Stimulated activated CD4-positive, alpha-beta T cell treated with anti-CD3 and anti-CD28 coated beads, Interleukin-1b, Interleukin-23, amount 100 ng/mL, for 1 hour (primary cell): ENCODE measurements at regions not wholly inside any gene's neighbourhood (a gene's known extent, or its start where the extent isn't known, plus 50 kb on each side); places are given as distances from the start of the nearest gene placed in this dataset.

Experiments
- DNase-seq, 2 donors: peaks; one replicate each; pipeline ENCODE4 v3.0.0-alpha.2; 2020; ENCODE audit warnings: low read depth in 2 of 2

GRCh38 chr4:13126976-13127910 lies 356.9 kb downstream of the RAB28 start:
- DNase-seq = no peak

GRCh38 chr4:13118633-13119032 lies 365.5 kb downstream of the RAB28 start:
- DNase-seq = no peak

GRCh38 chr4:13117185-13117584 lies 367.0 kb downstream of the RAB28 start:
- no peak for DNase-seq

GRCh38 chr4:13112030-13112429 lies 372.1 kb downstream of the RAB28 start:
- DNase-seq = no peak

- DNase-seq = no peak
Measured at GRCh38 chr4:13109536-13109935, 374.6 kb downstream of the RAB28 start.

GRCh38 chr4:13108096-13108495 lies 376.0 kb downstream of the RAB28 start:
- no peak for DNase-seq

GRCh38 chr4:13103382-13104015 lies 380.6 kb downstream of the RAB28 start:
- DNase-seq = no peak

GRCh38 chr4:13102092-13102742 lies 381.9 kb downstream of the RAB28 start:
- no peak for DNase-seq

GRCh38 chr4:13097971-13098370 lies 386.2 kb downstream of the RAB28 start:
- no peak for DNase-seq

- no peak for DNase-seq
Measured at GRCh38 chr4:13095722-13096121, 388.4 kb downstream of the RAB28 start.

- no peak for DNase-seq
Measured at GRCh38 chr4:13093170-13093569, 391.0 kb downstream of the RAB28 start.

- DNase-seq = no peak
Measured at GRCh38 chr4:13092702-13093101, 391.4 kb downstream of the RAB28 start.

GRCh38 chr4:13089659-13089998 lies 394.5 kb downstream of the RAB28 start:
- DNase-seq = no peak

GRCh38 chr4:13088726-13089658 lies 395.1 kb downstream of the RAB28 start:
- DNase-seq = no peak

- no peak for DNase-seq
Measured at GRCh38 chr4:13087041-13087440, 397.1 kb downstream of the RAB28 start.

GRCh38 chr4:13084210-13084609 lies 399.9 kb downstream of the RAB28 start:
- no peak for DNase-seq

GRCh38 chr4:13081830-13082229 lies 402.3 kb downstream of the RAB28 start:
- DNase-seq = no peak

GRCh38 chr4:13067077-13067476 lies 417.1 kb downstream of the RAB28 start:
- DNase-seq = no peak

GRCh38 chr4:13059019-13059418 lies 425.1 kb downstream of the RAB28 start:
- no peak for DNase-seq

GRCh38 chr4:13056630-13057189 lies 427.4 kb downstream of the RAB28 start:
- no peak for DNase-seq

- DNase-seq = no peak
Measured at GRCh38 chr4:13054420-13054970, 429.6 kb downstream of the RAB28 start.
